ENCODE measurements at regions not wholly inside any gene's neighbourhood (a gene's known extent, or its start where the extent isn't known, plus 50 kb on each side); places are given as distances from the start of the nearest gene placed in this dataset.

DNA sequence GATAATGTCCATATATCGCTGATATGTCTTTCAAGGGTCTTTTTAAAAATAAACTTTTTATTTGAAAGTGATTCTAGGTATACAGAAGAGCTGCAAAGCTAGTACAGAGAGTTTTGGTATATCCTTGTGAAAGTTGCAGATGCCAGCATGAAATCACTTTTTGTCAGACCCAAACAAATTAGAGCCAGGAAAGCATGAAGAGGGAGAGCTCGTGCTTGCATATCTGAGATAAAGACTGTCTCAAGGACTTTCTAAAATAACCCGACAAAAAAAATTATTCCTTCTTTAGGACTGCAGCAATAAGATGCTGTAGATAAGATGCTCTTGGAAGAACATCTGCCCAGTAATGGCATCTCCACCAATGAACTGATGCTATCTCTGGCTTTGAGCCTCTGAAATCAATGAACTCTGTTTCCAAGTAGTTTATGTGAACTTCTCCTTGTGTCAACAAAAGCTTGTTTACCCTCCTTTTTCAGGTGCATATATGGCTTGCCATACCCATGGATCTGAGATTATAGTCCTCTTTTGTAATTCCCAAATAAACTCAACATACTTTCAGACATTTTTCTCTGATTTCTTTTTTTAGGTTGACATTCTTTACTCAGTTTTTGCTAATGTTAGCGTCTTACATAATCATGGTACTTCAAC, 774.6 kb upstream of the FAM98A start:
- no peaks in the 10 kb centered on the region for H3K36me3 ChIP-seq
- intact Hi-C loops (cut with micrococcal nuclease) = no loop called here
- no peak overlapping the region for H3K27ac ChIP-seq (replicated peaks)
- TF ChIP-seq, protein P1, sequence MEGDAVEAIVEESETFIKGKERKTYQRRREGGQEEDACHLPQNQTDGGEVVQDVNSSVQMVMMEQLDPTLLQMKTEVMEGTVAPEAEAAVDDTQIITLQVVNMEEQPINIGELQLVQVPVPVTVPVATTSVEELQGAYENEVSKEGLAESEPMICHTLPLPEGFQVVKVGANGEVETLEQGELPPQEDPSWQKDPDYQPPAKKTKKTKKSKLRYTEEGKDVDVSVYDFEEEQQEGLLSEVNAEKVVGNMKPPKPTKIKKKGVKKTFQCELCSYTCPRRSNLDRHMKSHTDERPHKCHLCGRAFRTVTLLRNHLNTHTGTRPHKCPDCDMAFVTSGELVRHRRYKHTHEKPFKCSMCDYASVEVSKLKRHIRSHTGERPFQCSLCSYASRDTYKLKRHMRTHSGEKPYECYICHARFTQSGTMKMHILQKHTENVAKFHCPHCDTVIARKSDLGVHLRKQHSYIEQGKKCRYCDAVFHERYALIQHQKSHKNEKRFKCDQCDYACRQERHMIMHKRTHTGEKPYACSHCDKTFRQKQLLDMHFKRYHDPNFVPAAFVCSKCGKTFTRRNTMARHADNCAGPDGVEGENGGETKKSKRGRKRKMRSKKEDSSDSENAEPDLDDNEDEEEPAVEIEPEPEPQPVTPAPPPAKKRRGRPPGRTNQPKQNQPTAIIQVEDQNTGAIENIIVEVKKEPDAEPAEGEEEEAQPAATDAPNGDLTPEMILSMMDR (IDR thresholded peaks at IDR 0.05; ENCODE audit: borderline replicate concordance) = no peak
- no peaks in the 10 kb centered on the region for H3K4me1 ChIP-seq
- no peaks in the 10 kb centered on the region for H3K27me3 ChIP-seq (ENCODE audit: low read depth)
- no peaks in the 10 kb centered on the region for H3K9me3 ChIP-seq (replicated peaks)
- no peak for DNase-seq
- no peak overlapping the region for H3K4me3 ChIP-seq

GRCh38 chr2:34372967-34373366, 773.9 kb upstream of the FAM98A start:
- intact Hi-C loops (cut with micrococcal nuclease) = no loop called here
- Histone ChIP-seq H3K4me1 (no peaks in the 10 kb centered on the region), H3K36me3 (no peaks in the 10 kb centered on the region), H3K4me3 (no peak overlapping the region), H3K27ac (replicated peaks) (no peak overlapping the region), H3K9me3 (replicated peaks) (no peaks in the 10 kb centered on the region), H3K27me3 (ENCODE audit: low read depth) (no peaks in the 10 kb centered on the region)
- DNase-seq = no peak
- TF ChIP-seq, protein P1 (IDR thresholded peaks at IDR 0.05; ENCODE audit: borderline replicate concordance) = no peak

DNA sequence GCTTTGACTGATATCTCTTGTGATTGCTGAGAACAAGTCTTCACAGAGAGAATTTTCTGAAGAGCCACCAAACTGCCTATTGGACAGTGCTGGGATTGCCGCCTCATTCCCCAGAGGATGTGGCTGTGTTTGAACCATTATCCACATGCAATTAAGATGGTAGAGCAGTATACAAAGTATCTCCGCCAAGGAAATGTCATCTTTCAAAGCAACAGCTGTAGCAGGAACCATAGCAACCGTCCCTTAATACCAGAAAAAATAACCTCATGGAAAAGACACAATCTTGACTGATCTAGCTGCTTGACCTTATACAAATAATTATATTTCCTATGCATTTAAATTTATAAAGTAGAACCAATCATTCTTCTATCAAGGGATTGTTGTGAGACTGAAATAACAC, 772.6 kb upstream of the FAM98A start:
- Histone ChIP-seq H3K4me3 (no peak overlapping the region), H3K36me3 (no peaks in the 10 kb centered on the region), H3K27me3 (ENCODE audit: low read depth) (no peaks in the 10 kb centered on the region), H3K4me1 (no peaks in the 10 kb centered on the region), H3K27ac (replicated peaks) (no peak overlapping the region), H3K9me3 (replicated peaks) (no peaks in the 10 kb centered on the region)
- no peak for DNase-seq
- TF ChIP-seq, protein P1 (IDR thresholded peaks at IDR 0.05; ENCODE audit: borderline replicate concordance) = no peak
- intact Hi-C loops (cut with micrococcal nuclease) = no loop called here

- Histone ChIP-seq H3K27ac (replicated peaks) (no peak overlapping the region), H3K4me1 (no peaks in the 10 kb centered on the region), H3K4me3 (no peak overlapping the region), H3K36me3 (no peaks in the 10 kb centered on the region), H3K9me3 (replicated peaks) (no peaks in the 10 kb centered on the region), H3K27me3 (ENCODE audit: low read depth) (no peaks in the 10 kb centered on the region)
- TF ChIP-seq, protein P1 (IDR thresholded peaks at IDR 0.05; ENCODE audit: borderline replicate concordance) = no peak
- DNase-seq = no peak
- intact Hi-C loops (cut with micrococcal nuclease) = no loop called here
Observed at GRCh38 chr2:34368304-34368703, 769.2 kb upstream of the FAM98A start.

GRCh38 chr2:34365932-34366331, 766.8 kb upstream of the FAM98A start:
- Histone ChIP-seq H3K27me3 (ENCODE audit: low read depth) (no peaks in the 10 kb centered on the region), H3K9me3 (replicated peaks) (no peaks in the 10 kb centered on the region), H3K27ac (replicated peaks) (no peak overlapping the region), H3K4me1 (no peaks in the 10 kb centered on the region), H3K4me3 (no peak overlapping the region), H3K36me3 (no peaks in the 10 kb centered on the region)
- no peak for DNase-seq
- intact Hi-C loops (cut with micrococcal nuclease) = no loop called here
- TF ChIP-seq, protein P1 (IDR thresholded peaks at IDR 0.05; ENCODE audit: borderline replicate concordance) = no peak

Measured in left ventricle myocardium inferior (tissue), 1 donor.